ENCODE measurements at regions not wholly inside any gene's neighbourhood (a gene's known extent, or its start where the extent isn't known, plus 50 kb on each side); places are given as distances from the start of the nearest gene placed in this dataset.
"Not testable (repeated sequence)": the region's sequence is repeated elsewhere in the genome, so short reads cannot be mapped to it uniquely, and the experiment has no call there.

DNA sequence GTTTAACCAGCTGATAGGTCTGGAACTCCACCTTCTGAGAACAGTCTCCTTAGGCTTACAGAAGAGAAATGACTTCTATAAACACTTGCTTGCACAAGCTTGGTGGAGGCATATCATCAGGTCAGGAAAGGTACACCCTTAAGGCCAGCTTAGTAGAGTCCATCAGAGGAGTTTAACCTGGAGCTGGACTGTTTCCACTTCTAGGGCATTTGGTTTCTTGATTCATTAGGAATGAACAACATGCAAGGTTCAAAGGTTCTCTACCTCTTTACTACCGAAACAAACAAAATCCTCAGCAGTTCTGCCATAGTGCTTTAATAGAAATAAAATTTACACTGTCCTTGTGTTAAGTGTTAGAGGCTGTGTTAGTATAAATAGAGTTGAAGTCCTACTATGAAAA is 171.4 kb upstream of the NPY2R start:
- no peak for DNase-seq (ENCODE audit: low read depth)
- H3K4me3 ChIP-seq (ENCODE audit: control insufficient read depth, low read depth, low read length) = no peak overlapping the region
- TF ChIP-seq, protein P1, sequence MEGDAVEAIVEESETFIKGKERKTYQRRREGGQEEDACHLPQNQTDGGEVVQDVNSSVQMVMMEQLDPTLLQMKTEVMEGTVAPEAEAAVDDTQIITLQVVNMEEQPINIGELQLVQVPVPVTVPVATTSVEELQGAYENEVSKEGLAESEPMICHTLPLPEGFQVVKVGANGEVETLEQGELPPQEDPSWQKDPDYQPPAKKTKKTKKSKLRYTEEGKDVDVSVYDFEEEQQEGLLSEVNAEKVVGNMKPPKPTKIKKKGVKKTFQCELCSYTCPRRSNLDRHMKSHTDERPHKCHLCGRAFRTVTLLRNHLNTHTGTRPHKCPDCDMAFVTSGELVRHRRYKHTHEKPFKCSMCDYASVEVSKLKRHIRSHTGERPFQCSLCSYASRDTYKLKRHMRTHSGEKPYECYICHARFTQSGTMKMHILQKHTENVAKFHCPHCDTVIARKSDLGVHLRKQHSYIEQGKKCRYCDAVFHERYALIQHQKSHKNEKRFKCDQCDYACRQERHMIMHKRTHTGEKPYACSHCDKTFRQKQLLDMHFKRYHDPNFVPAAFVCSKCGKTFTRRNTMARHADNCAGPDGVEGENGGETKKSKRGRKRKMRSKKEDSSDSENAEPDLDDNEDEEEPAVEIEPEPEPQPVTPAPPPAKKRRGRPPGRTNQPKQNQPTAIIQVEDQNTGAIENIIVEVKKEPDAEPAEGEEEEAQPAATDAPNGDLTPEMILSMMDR (IDR thresholded peaks at IDR 0.05; ENCODE audit: control insufficient read depth, insufficient read depth, low read depth, low read length, missing control alignments) = no peak

DNA sequence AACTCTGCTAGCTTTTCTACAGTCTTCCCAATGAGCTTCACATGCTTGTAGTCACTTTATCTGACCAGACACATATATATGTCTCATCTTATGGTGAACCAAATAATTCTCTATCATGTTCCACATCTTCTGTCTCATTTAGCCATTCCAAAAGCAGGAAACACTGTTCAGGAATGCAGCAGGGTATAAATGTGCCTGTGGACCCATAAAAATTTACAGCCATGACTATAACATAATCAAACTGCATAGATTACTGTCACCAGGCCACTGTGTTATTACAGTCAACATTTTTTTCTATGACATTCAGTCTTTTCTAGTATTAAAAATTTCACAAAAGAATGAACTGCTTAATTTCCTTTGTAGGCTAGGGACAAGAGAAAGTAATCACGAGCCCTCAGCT is 170.0 kb upstream of the NPY2R start:
- no peak overlapping the region for H3K4me3 ChIP-seq (ENCODE audit: control insufficient read depth, low read depth, low read length)
- no peak for DNase-seq (ENCODE audit: low read depth)
- TF ChIP-seq, protein P1 (IDR thresholded peaks at IDR 0.05; ENCODE audit: control insufficient read depth, insufficient read depth, low read depth, low read length, missing control alignments) = no peak

DNA sequence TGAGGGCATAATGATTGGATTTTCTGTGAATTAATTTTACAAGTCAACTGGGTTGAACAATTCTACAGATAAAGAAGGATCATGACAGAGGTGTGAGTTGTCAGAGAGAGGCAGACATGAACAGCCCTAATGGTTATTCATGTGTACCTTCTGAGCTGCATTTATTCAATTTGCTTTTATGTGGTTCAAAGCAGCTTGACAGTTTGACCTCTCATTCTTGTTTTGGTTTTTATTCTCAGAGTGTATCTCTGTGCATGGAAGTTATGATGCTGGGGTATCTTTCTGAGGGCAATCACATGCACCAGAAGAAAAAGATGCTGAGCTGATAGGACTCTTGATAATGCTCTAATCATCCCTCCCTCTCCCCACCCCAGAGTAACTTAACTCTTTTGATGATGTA is 169.3 kb upstream of the NPY2R start:
- DNase-seq (ENCODE audit: low read depth) = no peak
- no peak overlapping the region for H3K4me3 ChIP-seq (ENCODE audit: control insufficient read depth, low read depth, low read length)
- TF ChIP-seq, protein P1 (IDR thresholded peaks at IDR 0.05; ENCODE audit: control insufficient read depth, insufficient read depth, low read depth, low read length, missing control alignments) = no peak

DNA sequence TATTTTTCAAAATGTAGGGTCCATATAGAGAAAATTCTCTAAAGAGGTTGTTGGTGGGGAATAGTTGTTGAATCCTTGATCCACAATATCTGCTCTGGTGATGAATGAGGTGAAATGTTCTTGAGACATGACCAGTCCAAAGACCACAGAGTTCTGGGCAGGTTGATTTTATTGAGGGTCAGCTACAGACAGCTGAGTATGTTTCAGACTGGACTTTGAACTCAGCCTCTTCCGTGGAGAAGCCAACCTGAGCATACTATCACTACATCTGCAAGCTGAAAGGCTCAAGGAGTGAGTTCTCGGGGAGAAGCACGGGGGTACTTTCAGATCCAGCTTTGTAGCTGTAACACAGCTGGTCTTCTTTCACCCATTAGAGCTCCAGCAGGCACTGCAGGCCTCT is 168.4 kb upstream of the NPY2R start:
- no peak for DNase-seq (ENCODE audit: low read depth)
- H3K4me3 ChIP-seq (ENCODE audit: control insufficient read depth, low read depth, low read length) = no peak overlapping the region
- TF ChIP-seq, protein P1 (IDR thresholded peaks at IDR 0.05; ENCODE audit: control insufficient read depth, insufficient read depth, low read depth, low read length, missing control alignments) = no peak

DNA sequence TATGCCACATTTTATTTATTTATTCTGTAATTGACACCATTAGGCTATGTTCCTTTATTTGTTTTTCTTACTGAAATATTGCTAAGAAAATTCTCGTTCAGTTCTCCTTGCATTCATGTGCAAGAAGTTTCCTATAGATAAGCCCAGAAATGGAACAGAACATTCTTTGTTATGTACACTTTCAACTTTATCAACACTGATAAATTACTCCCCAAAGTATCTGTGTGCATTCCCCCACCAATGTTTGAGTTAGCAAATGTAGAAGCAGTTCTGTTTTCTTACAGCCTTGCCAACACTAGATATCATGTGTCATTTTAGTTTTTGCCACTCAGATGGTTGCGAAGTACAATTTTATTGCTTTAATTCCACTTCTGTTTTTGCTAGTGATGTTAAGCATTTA is 166.4 kb upstream of the NPY2R start:
- H3K4me3 ChIP-seq (ENCODE audit: control insufficient read depth, low read depth, low read length) = no peak overlapping the region
- TF ChIP-seq, protein P1 (IDR thresholded peaks at IDR 0.05; ENCODE audit: control insufficient read depth, insufficient read depth, low read depth, low read length, missing control alignments) = no peak
- DNase-seq (ENCODE audit: low read depth) = no peak

- DNase-seq (ENCODE audit: low read depth); H3K4me3 ChIP-seq (ENCODE audit: control insufficient read depth, low read depth, low read length): not testable (repeated sequence)
Measured at GRCh38 chr4:155044251-155044650, 164.2 kb upstream of the NPY2R start.

- TF ChIP-seq, protein P1 (IDR thresholded peaks at IDR 0.05; ENCODE audit: control insufficient read depth, insufficient read depth, low read depth, low read length, missing control alignments) = no peak
- H3K4me3 ChIP-seq (ENCODE audit: control insufficient read depth, low read depth, low read length) = no peak overlapping the region
- no peak for DNase-seq (ENCODE audit: low read depth)
Measured at GRCh38 chr4:155047755-155048154, 160.7 kb upstream of the NPY2R start.

- H3K4me3 ChIP-seq (ENCODE audit: control insufficient read depth, low read depth, low read length); DNase-seq (ENCODE audit: low read depth): not testable (repeated sequence)
Measured at GRCh38 chr4:155054042-155054441, 154.4 kb upstream of the NPY2R start.

Measured in AG09309 (cell line).